ENCODE measurements at regions not wholly inside any gene's neighbourhood (a gene's known extent, or its start where the extent isn't known, plus 50 kb on each side); places are given as distances from the start of the nearest gene placed in this dataset.

DNA sequence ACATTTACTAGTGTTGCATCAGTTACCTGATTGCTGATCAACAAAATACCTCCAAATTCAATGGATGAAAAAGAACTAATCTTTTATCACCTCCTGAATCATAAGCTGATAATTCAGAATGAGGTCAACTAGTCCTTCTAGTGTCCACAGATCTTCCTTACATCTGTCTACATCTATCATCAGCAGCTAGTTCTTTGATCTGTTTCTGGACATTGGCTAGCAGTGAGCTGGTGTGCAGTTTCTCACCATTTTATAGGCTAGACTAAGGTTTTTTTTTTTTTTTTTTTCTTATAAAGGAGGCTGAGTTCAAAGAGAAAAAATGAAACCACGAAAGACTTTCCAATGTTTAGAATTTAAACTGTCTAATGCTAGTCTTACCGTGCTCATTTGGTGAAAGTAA, 534.3 kb upstream of the ST8SIA4 start:
- TF ChIP-seq, protein P1, sequence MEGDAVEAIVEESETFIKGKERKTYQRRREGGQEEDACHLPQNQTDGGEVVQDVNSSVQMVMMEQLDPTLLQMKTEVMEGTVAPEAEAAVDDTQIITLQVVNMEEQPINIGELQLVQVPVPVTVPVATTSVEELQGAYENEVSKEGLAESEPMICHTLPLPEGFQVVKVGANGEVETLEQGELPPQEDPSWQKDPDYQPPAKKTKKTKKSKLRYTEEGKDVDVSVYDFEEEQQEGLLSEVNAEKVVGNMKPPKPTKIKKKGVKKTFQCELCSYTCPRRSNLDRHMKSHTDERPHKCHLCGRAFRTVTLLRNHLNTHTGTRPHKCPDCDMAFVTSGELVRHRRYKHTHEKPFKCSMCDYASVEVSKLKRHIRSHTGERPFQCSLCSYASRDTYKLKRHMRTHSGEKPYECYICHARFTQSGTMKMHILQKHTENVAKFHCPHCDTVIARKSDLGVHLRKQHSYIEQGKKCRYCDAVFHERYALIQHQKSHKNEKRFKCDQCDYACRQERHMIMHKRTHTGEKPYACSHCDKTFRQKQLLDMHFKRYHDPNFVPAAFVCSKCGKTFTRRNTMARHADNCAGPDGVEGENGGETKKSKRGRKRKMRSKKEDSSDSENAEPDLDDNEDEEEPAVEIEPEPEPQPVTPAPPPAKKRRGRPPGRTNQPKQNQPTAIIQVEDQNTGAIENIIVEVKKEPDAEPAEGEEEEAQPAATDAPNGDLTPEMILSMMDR (IDR thresholded peaks at IDR 0.05): no peak
- no peak for TF ChIP-seq POLR2A (IDR thresholded peaks at IDR 0.05)
